ENCODE measurements at regions not wholly inside any gene's neighbourhood (a gene's known extent, or its start where the extent isn't known, plus 50 kb on each side); places are given as distances from the start of the nearest gene placed in this dataset.

DNA sequence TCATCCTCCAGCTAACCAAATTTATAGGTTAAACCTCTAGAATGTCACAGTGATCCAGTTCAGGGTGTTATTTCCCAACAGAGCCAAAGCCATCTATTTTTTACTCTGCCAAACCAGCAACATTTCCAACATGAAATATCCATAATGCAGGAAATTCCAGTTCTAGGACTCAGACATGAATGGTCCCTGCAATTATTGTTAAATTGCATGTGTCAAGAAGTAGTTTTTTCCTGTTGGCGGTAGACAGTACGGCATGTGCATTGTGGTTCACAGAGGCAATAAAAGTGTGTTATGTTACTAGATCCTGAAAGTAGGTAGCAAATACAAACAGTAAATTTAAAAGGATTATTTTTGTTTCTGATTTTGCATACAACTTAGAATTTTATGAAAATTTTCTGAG lies 215.7 kb upstream of the THBS1 start:
- ChIA-PET CTCF (no interaction called here), POLR2A (no interaction called here)
- no peak overlapping the region for H3K4me3 ChIP-seq (ENCODE audit: control insufficient read depth in 1 of 7, extremely low read depth in 1 of 7, insufficient read depth in 4 of 7, low read depth in 2 of 7, low read length in 6 of 7)
- H3K36me3 ChIP-seq (ENCODE audit: control insufficient read depth in 4 of 4, insufficient read depth in 4 of 4, low read length in 3 of 4): no peaks in the 10 kb centered on the region
- DNase-seq: no peak
- peaks cover 0 to 12% (median 4%) of the 10 kb centered on the region in 5 experiments for H3K9me3 ChIP-seq (ENCODE audit: control extremely low read depth in 1 of 5, control insufficient read depth in 4 of 5, insufficient read depth in 2 of 5, low read depth in 1 of 5, low read length in 4 of 5)
- H3K4me1 ChIP-seq (ENCODE audit: control extremely low read depth in 1 of 4, control insufficient read depth in 4 of 4, insufficient read depth in 4 of 4, low read length in 3 of 4): no peaks in the 10 kb centered on the region
- WGBS (ENCODE audit: insufficient coverage): no CpG with 5 or more reads among the region's 2 CpGs
- H3K27ac ChIP-seq (ENCODE audit: insufficient read depth in 1 of 2, low read depth in 1 of 2, low read length in 2 of 2, poor library complexity in 1 of 2, severe bottlenecking in 2 of 2): no peak overlapping the region
- H3K27me3 ChIP-seq (replicated peaks in 2 of 5; ENCODE audit: control insufficient read depth in 4 of 5, insufficient read depth in 5 of 5, low read length in 4 of 5): no peaks in the 10 kb centered on the region

DNA sequence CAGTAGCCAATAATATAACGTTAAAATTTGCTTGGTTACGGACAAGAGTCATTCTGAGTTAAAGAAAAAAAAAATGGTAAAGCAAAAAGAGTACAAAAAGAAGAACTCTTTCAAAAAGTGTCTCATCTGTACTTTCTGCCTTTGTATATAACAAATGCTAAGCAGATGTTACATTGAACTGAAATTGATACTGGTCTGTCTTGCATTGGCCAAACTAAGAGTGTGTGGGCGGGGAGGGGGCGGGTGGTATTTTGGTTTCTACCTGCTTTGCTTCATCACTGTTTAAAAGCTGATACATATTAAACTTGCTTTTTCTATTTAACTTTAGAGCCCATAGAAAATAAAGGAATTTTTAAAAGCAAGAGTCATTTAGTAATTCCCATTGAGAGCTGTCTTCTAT lies 215.0 kb upstream of the THBS1 start:
- no peak for DNase-seq
- H3K36me3 ChIP-seq (ENCODE audit: control insufficient read depth in 4 of 4, insufficient read depth in 4 of 4, low read length in 3 of 4): no peaks in the 10 kb centered on the region
- no CpG with 5 or more reads among the region's 4 CpGs for WGBS (ENCODE audit: insufficient coverage)
- H3K4me3 ChIP-seq (ENCODE audit: control insufficient read depth in 1 of 7, extremely low read depth in 1 of 7, insufficient read depth in 4 of 7, low read depth in 2 of 7, low read length in 6 of 7): no peak overlapping the region
- no peak overlapping the region for H3K27ac ChIP-seq (ENCODE audit: insufficient read depth in 1 of 2, low read depth in 1 of 2, low read length in 2 of 2, poor library complexity in 1 of 2, severe bottlenecking in 2 of 2)
- POLR2A ChIA-PET: interaction anchor here (0.7 kb wide), 1 partner anchor 65 kb away, joined by 3 read pairs; no protein-coding TSS in a partner anchor
- H3K4me1 ChIP-seq (ENCODE audit: control extremely low read depth in 1 of 4, control insufficient read depth in 4 of 4, insufficient read depth in 4 of 4, low read length in 3 of 4): no peaks in the 10 kb centered on the region
- peaks cover 0 to 12% (median 4%) of the 10 kb centered on the region in 5 experiments for H3K9me3 ChIP-seq (ENCODE audit: control extremely low read depth in 1 of 5, control insufficient read depth in 4 of 5, insufficient read depth in 2 of 5, low read depth in 1 of 5, low read length in 4 of 5)
- no peaks in the 10 kb centered on the region for H3K27me3 ChIP-seq (replicated peaks in 2 of 5; ENCODE audit: control insufficient read depth in 4 of 5, insufficient read depth in 5 of 5, low read length in 4 of 5)
- CTCF ChIA-PET: interaction anchor here (0.8 kb wide), 1 partner anchor 61 kb away, joined by 4 read pairs; no protein-coding TSS in a partner anchor

DNA sequence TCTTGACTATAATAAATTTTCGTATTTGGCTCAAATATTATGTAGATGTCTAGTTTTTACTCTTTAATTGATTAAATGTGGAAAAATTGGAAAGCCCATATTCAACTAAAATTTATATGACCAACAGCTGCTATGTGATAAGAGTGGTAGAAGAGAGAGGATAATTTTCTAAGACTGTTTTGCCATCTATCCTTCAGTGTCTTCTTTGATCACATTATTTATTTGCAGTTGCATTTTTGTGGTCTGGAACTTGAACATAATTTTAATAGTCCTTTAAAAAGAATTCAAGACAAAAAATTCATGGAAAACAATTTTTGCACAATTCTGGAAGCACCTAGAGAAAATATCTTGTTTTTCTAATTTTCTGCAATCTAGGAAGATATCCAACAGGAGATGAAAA lies 213.3 kb upstream of the THBS1 start:
- Histone ChIP-seq H3K27me3 (replicated peaks in 2 of 5; ENCODE audit: control insufficient read depth in 4 of 5, insufficient read depth in 5 of 5, low read length in 4 of 5) (no peaks in the 10 kb centered on the region), H3K4me1 (ENCODE audit: control extremely low read depth in 1 of 4, control insufficient read depth in 4 of 4, insufficient read depth in 4 of 4, low read length in 3 of 4) (no peaks in the 10 kb centered on the region), H3K36me3 (ENCODE audit: control insufficient read depth in 4 of 4, insufficient read depth in 4 of 4, low read length in 3 of 4) (no peaks in the 10 kb centered on the region), H3K27ac (ENCODE audit: insufficient read depth in 1 of 2, low read depth in 1 of 2, low read length in 2 of 2, poor library complexity in 1 of 2, severe bottlenecking in 2 of 2) (no peak overlapping the region), H3K4me3 (ENCODE audit: control insufficient read depth in 1 of 7, extremely low read depth in 1 of 7, insufficient read depth in 4 of 7, low read depth in 2 of 7, low read length in 6 of 7) (no peak overlapping the region), H3K9me3 (ENCODE audit: control extremely low read depth in 1 of 5, control insufficient read depth in 4 of 5, insufficient read depth in 2 of 5, low read depth in 1 of 5, low read length in 4 of 5) (peaks cover 0 to 16% (median 12%) of the 10 kb centered on the region in 5 experiments)
- no CpG with 5 or more reads among the region's 1 CpG for WGBS (ENCODE audit: insufficient coverage)
- CTCF ChIA-PET: interaction anchor here (0.5 kb wide), 1 partner anchor 106 kb away, joined by 3 read pairs; no protein-coding TSS in a partner anchor
- POLR2A ChIA-PET: no interaction called here
- no peak for DNase-seq

DNA sequence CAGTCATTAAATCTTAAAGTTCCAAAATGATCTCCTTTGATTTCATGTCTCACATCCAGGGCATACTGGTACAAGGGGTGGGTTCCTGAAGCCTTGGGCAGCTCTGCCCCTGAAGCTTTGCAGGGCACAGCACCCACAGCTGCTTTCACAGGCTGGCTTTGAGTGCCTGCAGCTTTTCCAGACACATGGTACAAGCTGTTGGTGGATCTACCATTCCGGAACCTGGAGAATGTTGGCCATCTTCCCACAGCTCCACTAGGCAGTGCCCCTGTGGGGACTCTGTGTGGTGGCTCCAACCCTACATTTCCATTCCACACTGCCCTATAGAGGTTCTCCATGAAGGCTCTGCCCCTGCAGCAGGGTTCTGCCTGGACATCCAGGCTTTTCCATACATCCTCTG lies 211.1 kb upstream of the THBS1 start:
- no peaks in the 10 kb centered on the region for H3K36me3 ChIP-seq (ENCODE audit: control insufficient read depth in 4 of 4, insufficient read depth in 4 of 4, low read length in 3 of 4)
- 100% methylated on average over 1 of the region's 1 CpG for WGBS (ENCODE audit: insufficient coverage)
- no peaks in the 10 kb centered on the region for H3K4me1 ChIP-seq (ENCODE audit: control extremely low read depth in 1 of 4, control insufficient read depth in 4 of 4, insufficient read depth in 4 of 4, low read length in 3 of 4)
- H3K4me3 ChIP-seq (ENCODE audit: control insufficient read depth in 1 of 7, extremely low read depth in 1 of 7, insufficient read depth in 4 of 7, low read depth in 2 of 7, low read length in 6 of 7): no peak overlapping the region
- H3K27me3 ChIP-seq (replicated peaks in 2 of 5; ENCODE audit: control insufficient read depth in 4 of 5, insufficient read depth in 5 of 5, low read length in 4 of 5): no peaks in the 10 kb centered on the region
- ChIA-PET POLR2A (no interaction called here), CTCF (no interaction called here)
- H3K27ac ChIP-seq (ENCODE audit: insufficient read depth in 1 of 2, low read depth in 1 of 2, low read length in 2 of 2, poor library complexity in 1 of 2, severe bottlenecking in 2 of 2): no peak overlapping the region
- peaks cover 0 to 16% (median 12%) of the 10 kb centered on the region in 5 experiments for H3K9me3 ChIP-seq (ENCODE audit: control extremely low read depth in 1 of 5, control insufficient read depth in 4 of 5, insufficient read depth in 2 of 5, low read depth in 1 of 5, low read length in 4 of 5)
- DNase-seq: no peak

DNA sequence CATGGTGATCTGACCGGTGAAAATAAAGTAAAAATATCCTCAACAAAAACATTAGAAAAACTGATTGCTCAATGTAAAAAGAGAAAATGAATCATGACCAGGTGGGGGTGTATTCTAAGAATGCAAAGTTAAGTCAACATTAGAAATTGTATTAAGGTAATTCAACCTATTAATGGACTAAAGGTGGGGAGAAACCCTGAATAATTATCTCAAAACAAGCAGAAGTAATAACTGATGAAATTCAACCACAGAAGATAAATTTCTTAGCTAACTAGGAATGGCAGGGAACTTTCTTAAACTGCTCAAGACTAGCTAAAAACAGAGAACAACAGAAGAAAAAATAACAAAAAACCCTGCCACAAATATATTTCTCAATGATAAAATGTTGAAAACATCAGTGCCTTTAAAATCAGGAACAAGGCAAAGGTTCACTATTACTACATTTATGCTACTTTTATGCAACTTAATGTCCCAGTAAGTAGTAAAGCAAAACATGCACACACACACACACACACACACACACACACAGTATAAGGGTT lies 204.4 kb upstream of the THBS1 start:
- ChIA-PET CTCF (no interaction called here), POLR2A (no interaction called here)
- no CpG with 5 or more reads among the region's 1 CpG for WGBS (ENCODE audit: insufficient coverage)
- H3K27me3 ChIP-seq (replicated peaks in 2 of 5; ENCODE audit: control insufficient read depth in 4 of 5, insufficient read depth in 5 of 5, low read length in 4 of 5): no peaks in the 10 kb centered on the region
- peaks cover 0 to 5% (median under 1%) of the 10 kb centered on the region in 5 experiments for H3K9me3 ChIP-seq (ENCODE audit: control extremely low read depth in 1 of 5, control insufficient read depth in 4 of 5, insufficient read depth in 2 of 5, low read depth in 1 of 5, low read length in 4 of 5)
- H3K4me3 ChIP-seq (ENCODE audit: control insufficient read depth in 1 of 7, extremely low read depth in 1 of 7, insufficient read depth in 4 of 7, low read depth in 2 of 7, low read length in 6 of 7): no peak overlapping the region
- H3K4me1 ChIP-seq (ENCODE audit: control extremely low read depth in 1 of 4, control insufficient read depth in 4 of 4, insufficient read depth in 4 of 4, low read length in 3 of 4): no peaks in the 10 kb centered on the region
- no peak overlapping the region for H3K27ac ChIP-seq (ENCODE audit: insufficient read depth in 1 of 2, low read depth in 1 of 2, low read length in 2 of 2, poor library complexity in 1 of 2, severe bottlenecking in 2 of 2)
- no peaks in the 10 kb centered on the region for H3K36me3 ChIP-seq (ENCODE audit: control insufficient read depth in 4 of 4, insufficient read depth in 4 of 4, low read length in 3 of 4)
- no peak for DNase-seq

DNA sequence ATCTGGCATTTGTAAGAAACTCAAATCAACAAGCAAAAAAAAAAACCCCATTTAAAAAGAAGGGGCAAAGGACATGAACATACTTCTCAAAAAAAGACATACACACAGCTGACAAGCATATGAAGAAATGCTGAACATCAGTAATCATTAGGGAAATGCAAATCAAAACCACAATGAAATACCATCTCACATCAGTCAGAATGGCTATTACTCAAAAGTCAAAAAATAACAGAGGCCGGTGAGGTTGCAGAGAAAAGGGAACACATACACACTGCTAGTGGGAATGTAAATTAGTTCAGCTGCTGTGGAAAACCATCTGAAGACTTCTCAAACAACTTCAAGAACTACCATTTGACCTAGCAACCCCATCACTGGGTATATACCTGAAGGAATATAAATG lies 199.4 kb upstream of the THBS1 start:
- Histone ChIP-seq H3K36me3 (ENCODE audit: control insufficient read depth in 4 of 4, insufficient read depth in 4 of 4, low read length in 3 of 4) (no peaks in the 10 kb centered on the region), H3K27ac (ENCODE audit: insufficient read depth in 1 of 2, low read depth in 1 of 2, low read length in 2 of 2, poor library complexity in 1 of 2, severe bottlenecking in 2 of 2) (no peak overlapping the region), H3K9me3 (ENCODE audit: control extremely low read depth in 1 of 5, control insufficient read depth in 4 of 5, insufficient read depth in 2 of 5, low read depth in 1 of 5, low read length in 4 of 5) (no peaks in the 10 kb centered on the region), H3K4me1 (ENCODE audit: control extremely low read depth in 1 of 4, control insufficient read depth in 4 of 4, insufficient read depth in 4 of 4, low read length in 3 of 4) (no peaks in the 10 kb centered on the region), H3K27me3 (replicated peaks in 2 of 5; ENCODE audit: control insufficient read depth in 4 of 5, insufficient read depth in 5 of 5, low read length in 4 of 5) (no peaks in the 10 kb centered on the region), H3K4me3 (ENCODE audit: control insufficient read depth in 1 of 7, extremely low read depth in 1 of 7, insufficient read depth in 4 of 7, low read depth in 2 of 7, low read length in 6 of 7) (no peak overlapping the region)
- ChIA-PET POLR2A (no interaction called here), CTCF (interaction anchor here (0.9 kb wide), 1 partner anchor 14 kb away, joined by 3 read pairs; no protein-coding TSS in a partner anchor)
- DNase-seq: no peak
- no CpG with 5 or more reads among the region's 1 CpG for WGBS (ENCODE audit: insufficient coverage)

DNA sequence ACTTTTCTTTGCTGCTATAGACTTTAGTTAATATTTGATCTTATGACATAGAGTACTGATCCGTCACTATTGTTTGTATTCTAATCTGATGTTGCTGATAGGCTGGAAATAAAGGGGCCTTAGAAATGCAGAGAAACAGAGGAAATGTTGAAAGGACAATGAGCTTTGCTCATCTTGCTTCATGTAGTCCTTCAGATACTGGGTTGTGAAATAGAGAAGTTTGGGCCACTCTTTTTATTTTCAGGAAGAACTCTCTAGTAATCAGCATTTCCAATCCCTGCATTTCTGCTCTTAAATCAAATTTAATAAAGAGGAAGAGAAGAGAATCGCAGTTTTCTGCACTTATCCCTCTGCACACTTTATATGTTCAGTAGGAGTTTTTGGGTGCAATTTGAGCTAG lies 192.8 kb upstream of the THBS1 start:
- ChIA-PET POLR2A (no interaction called here), CTCF (no interaction called here)
- Histone ChIP-seq H3K27me3 (replicated peaks in 2 of 5; ENCODE audit: control insufficient read depth in 4 of 5, insufficient read depth in 5 of 5, low read length in 4 of 5) (no peaks in the 10 kb centered on the region), H3K4me3 (ENCODE audit: control insufficient read depth in 1 of 7, extremely low read depth in 1 of 7, insufficient read depth in 4 of 7, low read depth in 2 of 7, low read length in 6 of 7) (no peak overlapping the region), H3K9me3 (ENCODE audit: control extremely low read depth in 1 of 5, control insufficient read depth in 4 of 5, insufficient read depth in 2 of 5, low read depth in 1 of 5, low read length in 4 of 5) (no peaks in the 10 kb centered on the region), H3K36me3 (ENCODE audit: control insufficient read depth in 4 of 4, insufficient read depth in 4 of 4, low read length in 3 of 4) (no peaks in the 10 kb centered on the region), H3K27ac (ENCODE audit: insufficient read depth in 1 of 2, low read depth in 1 of 2, low read length in 2 of 2, poor library complexity in 1 of 2, severe bottlenecking in 2 of 2) (no peak overlapping the region), H3K4me1 (ENCODE audit: control extremely low read depth in 1 of 4, control insufficient read depth in 4 of 4, insufficient read depth in 4 of 4, low read length in 3 of 4) (peaks cover 0 to 2% (median under 1%) of the 10 kb centered on the region in 4 experiments)
- DNase-seq: peak in 1 of 3 donors; percentile 16
- 89% methylated on average over 1 of the region's 2 CpGs for WGBS (ENCODE audit: insufficient coverage)
